Fibroblast of pulmonary artery (primary cell): ENCODE measurements at regions not wholly inside any gene's neighbourhood (a gene's known extent, or its start where the extent isn't known, plus 50 kb on each side); places are given as distances from the start of the nearest gene placed in this dataset.

ENCODE experiments used
- DNase-seq: peaks from one replicate; pipeline ENCODE4 v3.0.0-alpha.2; 2010; ENCODE audit warnings: low read depth
- H3K4me3 ChIP-seq: replicated peaks from 2 replicates; pipeline ENCODE4 v1.5.1; 2011; ENCODE audit warnings: low read depth, mild to moderate bottlenecking, control low read depth, low read length, moderate library complexity
- CTCF ChIP-seq: IDR thresholded peaks from 2 replicates; pipeline ENCODE4 v1.5.1; 2011; ENCODE audit warnings: mild to moderate bottlenecking, control low read depth, low read length, inconsistent platforms; ENCODE audit errors: missing control alignments

DNA sequence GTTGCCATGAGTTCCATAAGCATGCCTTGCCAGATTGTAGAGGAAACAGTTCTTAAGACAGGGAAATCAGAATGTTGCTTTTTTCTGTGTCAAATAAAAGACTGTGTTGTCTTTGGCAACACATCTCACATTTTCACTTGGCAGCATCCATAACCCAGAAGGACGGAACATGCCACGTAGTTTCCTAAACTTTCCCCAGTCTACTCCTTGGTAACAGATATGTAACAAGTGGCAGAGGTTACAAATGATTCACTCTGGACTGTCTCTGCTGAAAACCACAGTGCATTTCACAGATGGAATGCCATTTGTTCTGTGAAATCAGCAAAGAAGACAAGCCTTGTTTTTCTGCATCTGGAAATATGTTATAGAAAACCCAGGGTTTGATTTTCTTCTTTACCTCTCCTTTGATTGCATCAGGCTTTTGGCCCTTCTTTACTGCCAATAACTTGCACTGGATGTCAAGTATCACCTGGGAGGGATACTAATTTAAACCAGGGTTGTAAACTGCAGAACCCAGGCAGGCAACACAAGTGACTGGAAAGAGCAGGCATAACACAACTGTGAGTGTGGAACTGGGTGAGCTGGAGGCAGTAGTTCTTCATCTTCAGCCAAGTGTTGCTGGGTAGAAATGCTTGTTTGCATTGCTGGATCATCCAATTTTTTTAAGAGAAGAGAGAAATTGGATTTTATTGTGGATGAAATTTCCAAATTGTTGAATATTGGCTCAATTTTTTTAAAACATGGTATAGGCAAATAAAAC lies 124.4 kb upstream of the FOXB1 start:
- TF ChIP-seq CTCF, result no peak
- peak; percentile 59 for DNase-seq

DNA sequence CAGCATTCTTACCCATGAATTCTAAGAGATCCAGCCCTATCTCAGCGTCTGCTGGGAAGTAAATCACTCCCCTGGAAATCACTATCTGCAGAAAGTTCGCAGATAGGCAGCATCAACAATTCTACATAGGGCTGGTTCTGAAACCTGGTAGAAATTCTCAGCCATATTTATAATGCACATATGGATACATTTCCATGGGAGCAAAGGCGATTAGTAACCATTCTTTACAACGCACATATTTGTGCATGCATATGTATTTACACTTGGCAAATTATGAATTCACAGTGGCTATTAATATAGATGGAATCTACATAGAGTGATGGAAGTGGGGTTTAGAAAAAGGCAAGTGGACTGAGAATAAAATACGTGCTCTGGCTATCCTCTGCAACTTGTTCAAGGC lies 128.0 kb upstream of the FOXB1 start:
- no peak for DNase-seq
- TF ChIP-seq CTCF, result no peak
- H3K4me3 ChIP-seq, result no peak overlapping the region

More for the DNA sequence above, 124.4 kb upstream of the FOXB1 start:
- no peak overlapping the region for H3K4me3 ChIP-seq

DNA sequence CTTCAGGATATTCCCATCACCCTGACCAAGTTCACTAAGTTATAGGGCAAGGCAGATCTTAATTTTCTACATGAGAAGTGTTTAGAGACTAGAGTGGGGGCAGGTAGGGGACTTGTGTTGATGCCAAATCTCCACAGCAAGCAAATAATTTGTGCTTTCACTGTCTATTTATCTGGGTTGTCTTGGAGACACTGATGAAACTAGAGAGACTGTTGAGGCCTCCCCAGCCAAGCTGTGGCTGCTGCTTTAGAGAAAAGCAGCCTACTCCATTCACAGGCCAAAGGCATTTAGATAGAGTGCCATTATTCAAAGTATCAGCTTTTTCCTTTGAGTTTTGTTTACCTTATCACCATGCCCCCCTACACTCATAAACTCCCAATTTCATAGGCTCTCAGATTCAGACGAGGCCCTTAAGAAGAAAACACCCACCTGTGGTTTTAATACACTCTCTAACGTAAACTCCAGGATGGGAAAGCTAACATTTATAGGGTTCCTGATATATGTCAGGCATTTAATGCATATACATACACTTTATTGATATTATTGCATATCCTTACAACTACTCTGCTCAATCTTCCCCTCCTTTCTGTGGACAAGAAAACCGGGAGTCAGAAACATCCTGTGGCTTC lies 130.4 kb upstream of the FOXB1 start:
- no peak for TF ChIP-seq CTCF
- DNase-seq, result no peak
- no peak overlapping the region for H3K4me3 ChIP-seq

DNA sequence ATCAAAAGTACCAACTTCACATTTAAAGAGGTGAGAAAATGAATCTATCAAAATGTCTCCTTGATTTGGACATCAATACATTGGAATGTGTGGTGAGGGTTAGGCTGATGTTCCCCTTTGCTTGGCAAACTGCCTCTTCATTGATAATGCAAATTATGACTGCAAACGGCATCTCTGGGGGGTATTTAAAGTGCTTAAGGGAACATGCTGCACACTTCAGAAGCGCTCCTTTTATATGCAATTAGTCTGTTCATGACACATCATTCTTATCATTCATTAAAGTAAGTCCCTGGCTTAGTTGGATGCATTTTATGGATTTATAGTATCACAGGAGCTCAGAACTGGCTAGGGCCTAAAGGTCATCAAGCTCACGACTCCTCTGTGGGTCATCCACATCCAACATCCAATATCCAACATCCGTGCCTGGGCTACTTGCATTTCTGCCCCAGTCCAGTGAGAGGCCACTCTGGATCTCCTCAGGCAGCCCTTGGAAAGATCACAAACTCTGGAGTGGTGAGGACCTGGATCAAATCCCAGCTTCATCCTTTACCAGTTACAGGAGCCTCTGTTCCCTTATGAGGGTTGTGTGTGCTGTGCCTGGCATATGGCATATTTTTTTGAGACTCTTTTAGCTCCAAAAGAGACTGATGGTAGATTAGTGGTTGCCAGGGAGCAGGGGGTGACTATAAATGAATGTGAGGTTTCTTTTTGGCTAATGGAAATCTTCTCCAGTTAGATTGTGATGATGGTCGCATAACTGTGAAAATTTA lies 136.8 kb upstream of the FOXB1 start:
- TF ChIP-seq CTCF, result no peak
- no peak for DNase-seq
- no peak overlapping the region for H3K4me3 ChIP-seq

GRCh38 chr15:59866642-59867041 lies 137.5 kb upstream of the FOXB1 start:
- TF ChIP-seq CTCF, result no peak
- no peak for DNase-seq
- H3K4me3 ChIP-seq, result no peak overlapping the region

DNA sequence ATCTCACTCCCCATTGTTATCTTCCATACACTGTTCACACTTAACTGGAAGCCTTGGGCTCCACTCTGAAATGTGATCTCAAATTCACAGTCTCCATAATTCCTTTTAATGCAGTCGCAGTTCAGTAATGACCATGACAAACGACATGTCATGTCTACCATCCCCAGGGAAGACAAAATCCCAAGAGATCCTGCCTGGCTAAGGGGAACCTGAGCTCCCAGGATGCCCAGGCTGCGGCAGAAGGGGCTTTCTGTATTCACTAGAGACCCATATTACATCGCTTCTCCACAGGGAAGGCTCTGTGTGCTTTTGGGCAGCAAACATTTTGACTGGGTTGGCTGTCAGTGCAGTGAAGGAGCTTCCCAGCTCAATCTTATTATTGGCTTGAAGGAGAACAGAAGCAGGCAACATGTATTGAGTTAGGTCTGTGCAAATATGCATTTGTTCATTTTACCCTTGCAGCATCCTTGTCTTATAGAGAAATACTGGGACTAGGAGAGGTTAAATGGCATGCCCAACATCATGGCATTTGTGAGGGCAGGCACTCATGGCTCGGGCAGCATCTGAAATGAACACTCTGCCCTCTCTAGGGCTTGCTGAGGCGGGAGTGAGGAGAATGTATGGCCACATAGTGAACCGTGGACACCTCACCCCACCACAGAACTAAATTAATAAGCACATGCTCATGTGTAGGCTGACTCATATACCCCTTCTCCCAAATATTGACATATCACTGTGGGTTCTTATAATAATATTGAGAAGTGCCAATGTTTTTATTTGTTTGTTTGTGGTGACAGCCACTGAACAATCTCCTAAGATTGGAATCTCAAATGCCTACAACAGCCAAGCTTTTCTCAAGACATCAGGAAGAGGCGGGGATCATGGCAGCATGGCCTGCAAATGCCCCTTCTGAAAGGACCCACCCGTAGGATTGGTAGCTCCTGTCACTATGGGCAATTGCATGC lies 141.6 kb upstream of the FOXB1 start:
- DNase-seq, result no peak
- TF ChIP-seq CTCF, result no peak
- H3K4me3 ChIP-seq, result no peak overlapping the region
